ENCODE measurements at regions not wholly inside any gene's neighbourhood (a gene's known extent, or its start where the extent isn't known, plus 50 kb on each side); places are given as distances from the start of the nearest gene placed in this dataset.

DNA sequence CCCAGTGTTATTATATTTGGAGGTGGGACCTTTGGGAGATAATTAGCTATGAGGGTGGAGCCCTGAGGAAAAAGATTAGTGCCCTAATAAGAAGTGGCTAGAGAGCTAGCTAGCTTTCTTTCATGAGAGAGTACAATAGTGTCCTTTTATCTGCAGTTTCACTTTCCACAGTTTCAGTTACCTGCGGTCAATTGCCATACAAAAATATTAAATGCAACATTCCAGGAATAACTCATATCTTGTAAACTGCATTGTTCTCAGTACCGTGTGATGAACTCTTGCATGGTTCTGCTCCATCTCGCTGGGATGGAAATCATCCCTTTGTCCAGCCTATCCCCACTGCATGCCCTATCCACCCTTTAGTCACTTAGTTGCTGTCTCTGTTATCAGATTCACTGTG is 201.6 kb downstream of the RWDD3 start:
- no peak for DNase-seq (ENCODE audit: low read depth)
- H3K4me3 ChIP-seq (ENCODE audit: control insufficient read depth, low read depth, low read length): no peak overlapping the region
- no peak for TF ChIP-seq CTCF (conservative IDR thresholded peaks at IDR 0.05; ENCODE audit: control insufficient read depth, insufficient read depth, low read depth, low read length)

GRCh38 chr1:95437011-95437410 is 203.0 kb downstream of the RWDD3 start:
- TF ChIP-seq CTCF (conservative IDR thresholded peaks at IDR 0.05; ENCODE audit: control insufficient read depth, insufficient read depth, low read depth, low read length): no peak

GRCh38 chr1:95437781-95438180 is 203.8 kb downstream of the RWDD3 start:
- TF ChIP-seq CTCF (conservative IDR thresholded peaks at IDR 0.05; ENCODE audit: control insufficient read depth, insufficient read depth, low read depth, low read length): no peak
- DNase-seq (ENCODE audit: low read depth): no peak

More at GRCh38 chr1:95437011-95437410, 203.0 kb downstream of the RWDD3 start:
- no peak overlapping the region for H3K4me3 ChIP-seq (ENCODE audit: control insufficient read depth, low read depth, low read length)
- DNase-seq (ENCODE audit: low read depth): no peak

GRCh38 chr1:95438218-95438948 is 204.4 kb downstream of the RWDD3 start:
- TF ChIP-seq CTCF (conservative IDR thresholded peaks at IDR 0.05; ENCODE audit: control insufficient read depth, insufficient read depth, low read depth, low read length): no peak
- DNase-seq (ENCODE audit: low read depth): no peak
- no peak overlapping the region for H3K4me3 ChIP-seq (ENCODE audit: control insufficient read depth, low read depth, low read length)

More at GRCh38 chr1:95437781-95438180, 203.8 kb downstream of the RWDD3 start:
- H3K4me3 ChIP-seq (ENCODE audit: control insufficient read depth, low read depth, low read length): no peak overlapping the region

DNA sequence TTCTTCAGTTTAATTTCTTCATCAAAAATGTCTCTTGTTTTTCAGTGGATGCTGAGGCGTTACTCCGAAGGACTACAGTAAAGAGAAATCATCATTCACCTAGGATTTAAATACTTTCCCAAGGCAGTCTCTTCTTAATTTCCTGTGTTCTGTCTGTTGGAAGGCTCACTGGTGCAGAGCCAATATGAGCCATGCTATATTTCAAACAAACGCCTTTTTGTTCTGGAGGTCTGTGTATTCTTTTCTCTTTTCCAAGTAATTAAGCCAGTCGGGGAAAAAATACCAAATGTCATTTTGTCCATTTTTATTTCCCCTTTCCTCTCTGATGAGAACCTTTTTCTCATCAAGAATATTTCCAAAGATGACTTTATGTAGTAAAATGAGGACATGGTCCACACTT is 206.5 kb downstream of the RWDD3 start:
- H3K4me3 ChIP-seq (ENCODE audit: control insufficient read depth, low read depth, low read length): no peak overlapping the region
- no peak for TF ChIP-seq CTCF (conservative IDR thresholded peaks at IDR 0.05; ENCODE audit: control insufficient read depth, insufficient read depth, low read depth, low read length)
- DNase-seq (ENCODE audit: low read depth): no peak

DNA sequence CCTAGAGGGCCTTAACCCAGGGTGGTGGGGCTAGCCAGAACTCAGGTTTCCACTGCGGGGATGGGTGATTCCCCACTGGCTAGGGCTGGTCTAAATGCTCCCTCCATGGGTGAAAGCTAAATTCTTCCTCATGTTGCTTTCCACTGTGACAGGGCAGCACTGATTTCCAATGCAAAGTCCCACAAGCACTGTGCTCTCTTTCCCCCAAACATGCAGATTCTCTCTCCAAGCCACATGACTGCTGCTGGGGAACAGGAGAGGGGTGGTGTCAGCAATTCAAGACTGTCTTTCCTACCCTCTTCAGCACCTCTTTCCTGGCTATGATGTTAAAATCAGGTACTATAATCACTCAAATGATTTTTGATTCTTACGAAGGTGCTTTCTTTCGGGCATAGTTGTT is 215.5 kb downstream of the RWDD3 start:
- no peak overlapping the region for H3K4me3 ChIP-seq (ENCODE audit: control insufficient read depth, low read depth, low read length)
- no peak for DNase-seq (ENCODE audit: low read depth)
- no peak for TF ChIP-seq CTCF (conservative IDR thresholded peaks at IDR 0.05; ENCODE audit: control insufficient read depth, insufficient read depth, low read depth, low read length)

Data from fibroblast of mammary gland (primary cell).